Smooth muscle cell of the brain vasculature (primary cell): ENCODE measurements at regions not wholly inside any gene's neighbourhood (a gene's known extent, or its start where the extent isn't known, plus 50 kb on each side); places are given as distances from the start of the nearest gene placed in this dataset.

Experiments used
- DNase-seq: peaks from one replicate; pipeline ENCODE4 v3.0.0-alpha.2; 2012; ENCODE audit warnings: low read depth, low spot score

DNA sequence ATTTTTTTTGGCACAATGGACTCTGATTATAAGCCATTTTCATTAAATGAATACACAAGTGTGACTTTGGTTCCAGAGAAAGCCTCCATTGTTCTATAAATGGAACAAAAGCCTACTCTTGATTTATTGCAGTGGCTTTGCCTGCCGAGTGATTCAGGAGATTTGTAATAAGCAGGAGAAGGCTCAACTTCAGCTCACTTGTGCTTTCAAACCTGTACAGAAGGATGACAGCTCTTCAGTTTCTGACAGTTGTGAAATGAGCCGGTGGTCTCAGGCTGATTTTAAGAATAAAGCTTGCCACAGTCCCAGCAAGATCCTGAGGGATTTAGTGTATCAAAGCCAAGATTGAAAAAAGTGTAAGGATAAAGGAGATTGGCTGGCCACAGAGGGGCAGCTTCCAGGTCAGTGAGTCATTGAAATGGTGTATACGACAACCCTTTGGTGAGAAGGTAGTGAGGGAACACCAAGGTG, 438.8 kb upstream of the TGFBR2 start:
- no peak for DNase-seq

- DNase-seq, result no peak
Observed at GRCh38 chr3:30169487-30169886, 436.9 kb upstream of the TGFBR2 start.

DNA sequence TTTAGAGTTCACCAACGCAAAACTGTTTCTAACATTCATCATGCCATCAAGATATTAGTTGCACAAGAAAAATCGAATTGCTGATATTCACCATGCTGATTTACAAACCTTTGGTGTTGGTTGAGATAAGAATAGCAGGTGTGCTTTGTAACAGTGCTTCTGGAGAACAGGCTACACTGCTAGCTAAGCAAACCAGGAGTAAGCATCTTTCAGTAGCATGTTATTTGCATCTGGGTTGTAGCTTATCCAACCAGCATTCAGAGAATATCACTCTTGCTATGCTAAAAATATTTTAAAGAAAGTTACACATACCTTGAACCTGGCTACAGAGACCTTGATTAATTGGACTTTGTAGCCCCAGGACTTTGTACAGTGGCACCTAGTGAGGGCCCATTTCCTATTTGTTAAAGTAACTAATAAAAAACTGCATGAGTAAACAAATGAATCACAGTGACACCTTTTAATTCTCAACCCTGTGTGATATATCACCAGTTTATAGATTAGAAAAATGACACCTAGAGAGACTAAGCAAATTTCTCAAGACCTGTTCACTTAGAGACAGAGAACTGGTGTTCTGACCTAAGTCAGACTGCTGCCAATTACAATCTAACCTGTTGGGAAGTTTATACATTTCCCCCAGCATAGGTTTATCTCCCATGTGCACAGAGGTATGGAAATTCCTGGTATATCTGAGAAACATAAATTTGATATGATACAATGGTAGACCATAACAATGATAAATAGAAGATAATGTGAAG, 435.5 kb upstream of the TGFBR2 start:
- DNase-seq, result no peak

- no peak for DNase-seq
Observed at GRCh38 chr3:30174357-30174756, 432.0 kb upstream of the TGFBR2 start.

GRCh38 chr3:30180310-30181177, 425.9 kb upstream of the TGFBR2 start:
- no peak for DNase-seq

GRCh38 chr3:30181178-30181465, 425.3 kb upstream of the TGFBR2 start:
- no peak for DNase-seq

- DNase-seq, result no peak
Observed at GRCh38 chr3:30181581-30181980, 424.8 kb upstream of the TGFBR2 start.

DNA sequence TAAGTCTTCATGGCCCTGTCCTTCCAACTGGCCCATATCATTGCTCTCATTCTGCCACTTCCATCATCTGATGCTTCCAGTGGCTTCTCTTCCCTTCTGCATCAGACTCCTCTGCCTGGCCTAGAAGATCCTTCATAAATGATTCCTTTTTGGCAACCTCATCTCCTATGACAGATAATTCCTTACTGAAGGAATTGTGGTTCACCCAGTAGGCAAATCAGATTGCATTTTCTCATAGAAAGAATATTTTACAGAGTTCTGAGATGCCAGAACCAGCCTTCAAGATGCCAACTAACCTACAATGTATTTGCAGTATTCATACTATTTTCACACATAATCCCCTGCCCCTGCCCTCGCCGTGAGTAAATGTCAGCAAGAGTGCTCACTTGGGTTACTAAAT, 423.0 kb upstream of the TGFBR2 start:
- DNase-seq, result no peak

- no peak for DNase-seq
Observed at GRCh38 chr3:30184091-30184810, 422.1 kb upstream of the TGFBR2 start.

DNA sequence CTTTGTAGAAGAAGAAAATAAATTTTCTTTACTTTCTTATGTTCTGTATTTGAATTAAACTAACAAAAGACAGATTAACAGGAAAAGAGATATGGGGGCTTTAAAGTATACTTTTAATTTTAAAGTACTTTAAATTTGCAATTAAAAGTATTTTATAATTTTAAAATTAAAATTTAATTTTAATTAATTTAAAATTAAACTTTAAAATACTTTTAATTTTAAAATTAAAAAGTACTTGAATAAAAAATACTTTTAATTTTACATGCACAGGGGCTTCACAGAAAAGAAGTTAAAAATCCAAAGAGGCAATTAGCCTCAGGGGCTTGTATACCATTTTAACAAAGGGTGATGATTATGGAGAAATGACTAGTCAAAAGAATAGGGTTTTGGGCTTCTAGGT, 420.5 kb upstream of the TGFBR2 start:
- DNase-seq, result no peak

DNA sequence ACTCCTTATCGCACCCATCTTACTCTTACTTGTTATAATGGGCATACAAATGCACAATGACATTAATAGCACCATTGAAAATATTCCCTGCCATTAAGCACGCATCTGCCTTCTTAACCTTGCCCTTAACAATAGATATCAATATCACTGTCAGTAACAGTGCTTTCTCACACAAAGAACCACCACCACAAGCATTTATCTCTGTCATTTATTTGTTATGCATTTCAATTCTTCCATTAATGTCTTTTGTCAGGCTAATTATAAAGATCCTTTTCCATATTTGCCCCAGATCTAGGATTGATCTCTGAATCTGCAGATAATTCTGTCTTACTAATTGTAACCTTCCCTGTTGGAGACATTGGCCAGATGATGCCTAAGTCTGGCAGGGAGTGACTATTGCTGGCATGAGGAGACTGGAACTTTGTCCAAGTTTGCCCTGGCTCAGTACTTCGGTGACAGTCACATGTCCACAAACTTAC, 419.6 kb upstream of the TGFBR2 start:
- DNase-seq, result no peak

GRCh38 chr3:30187366-30187765, 419.0 kb upstream of the TGFBR2 start:
- DNase-seq, result no peak

GRCh38 chr3:30188713-30189112, 417.7 kb upstream of the TGFBR2 start:
- no peak for DNase-seq

GRCh38 chr3:30189900-30190299, 416.5 kb upstream of the TGFBR2 start:
- DNase-seq, result no peak

DNA sequence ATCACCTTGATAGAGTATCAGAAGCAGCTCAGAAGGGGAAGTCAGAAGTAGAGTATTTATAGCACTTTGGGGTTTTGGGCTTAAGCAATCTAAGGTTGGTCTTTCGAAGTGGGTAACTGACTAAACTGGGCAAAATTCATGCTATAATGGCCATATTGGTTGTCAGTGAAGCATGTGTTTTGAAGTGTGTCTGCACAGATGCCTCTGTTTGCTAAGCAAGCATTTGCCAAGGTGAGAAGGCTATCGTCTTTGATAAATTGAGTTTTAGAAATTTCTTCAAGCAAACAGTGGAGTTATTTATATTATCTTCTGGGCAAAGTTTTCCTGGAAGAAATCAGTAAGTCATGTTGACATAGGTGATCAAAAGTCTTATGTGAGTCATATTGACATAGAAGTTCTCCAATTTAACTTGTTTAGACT, 412.8 kb upstream of the TGFBR2 start:
- no peak for DNase-seq

DNA sequence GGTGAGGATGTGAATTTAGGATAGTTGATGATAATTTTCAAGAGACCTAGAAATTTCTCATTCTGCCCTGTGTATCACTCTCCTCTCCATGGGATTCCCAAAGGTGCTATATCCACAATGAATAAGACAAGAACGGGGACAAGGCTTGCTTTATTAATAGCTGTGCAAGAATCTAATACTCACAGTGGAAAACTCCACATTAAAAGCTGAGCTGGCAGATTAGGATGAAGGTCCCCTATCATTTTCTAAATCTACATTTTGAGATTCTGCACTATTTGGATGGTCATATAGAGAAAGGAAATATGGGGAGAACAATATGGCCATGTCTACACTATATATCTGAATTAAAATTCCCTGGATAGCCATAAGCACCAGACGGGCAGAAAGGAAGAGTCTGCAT, 411.0 kb upstream of the TGFBR2 start:
- DNase-seq, result no peak

DNA sequence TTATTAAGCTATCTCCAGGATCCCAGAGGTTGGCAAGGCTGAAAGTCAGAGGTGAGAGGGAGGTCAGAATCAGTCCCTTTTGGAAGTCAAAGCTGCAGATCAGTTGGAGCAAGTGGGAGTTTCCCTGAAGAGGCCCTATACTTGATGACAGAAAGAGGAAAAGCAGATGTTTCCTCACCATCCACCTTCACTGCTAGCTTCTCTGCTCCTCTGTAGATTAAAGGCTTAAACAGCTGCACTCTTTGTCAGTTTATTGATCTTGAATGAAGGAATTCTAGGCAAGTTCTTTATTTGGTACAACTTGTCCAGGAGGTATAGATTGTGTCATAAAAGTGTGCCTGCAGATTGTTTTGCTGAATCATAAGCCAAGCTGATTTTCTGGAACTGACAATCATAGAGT, 408.2 kb upstream of the TGFBR2 start:
- DNase-seq, result no peak

- no peak for DNase-seq
Observed at GRCh38 chr3:30199096-30199759, 407.2 kb upstream of the TGFBR2 start.

DNA sequence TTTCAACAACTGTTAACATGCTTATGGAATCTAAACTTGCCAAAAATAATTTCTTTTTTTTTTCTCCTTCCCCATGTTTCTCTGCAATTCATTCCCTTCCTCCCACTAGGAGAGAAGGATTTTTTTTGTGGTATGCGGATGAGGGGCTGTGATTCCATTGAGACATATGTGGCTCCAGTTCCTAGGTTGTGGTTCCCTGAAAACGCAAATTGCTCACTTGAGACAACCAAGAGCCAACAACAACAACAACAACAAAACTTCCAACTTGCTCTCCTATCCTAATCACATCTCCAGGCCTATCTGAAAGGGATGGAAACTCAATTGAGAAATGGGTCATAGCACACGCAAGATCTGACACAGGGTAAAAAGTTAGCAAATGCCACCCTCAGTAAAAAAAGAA, 406.5 kb upstream of the TGFBR2 start:
- DNase-seq, result no peak

DNA sequence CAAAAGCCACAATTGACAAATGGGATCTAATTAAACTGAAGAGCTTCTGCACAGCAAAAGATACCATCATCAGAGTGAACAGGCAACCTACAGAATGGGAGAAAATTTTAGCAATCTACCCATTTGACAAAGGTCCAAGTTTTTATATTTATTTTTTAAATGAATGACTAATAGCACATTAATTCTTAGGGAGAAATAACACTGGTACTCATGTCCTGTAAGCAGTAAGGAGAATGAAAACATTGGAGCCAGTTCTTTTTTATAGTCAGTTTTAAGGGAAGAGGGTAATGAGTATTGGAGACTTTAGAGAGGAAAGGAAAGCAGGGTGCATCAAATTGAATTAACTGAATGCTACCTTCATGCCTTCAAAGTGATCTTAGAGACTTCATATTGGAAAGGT, 404.7 kb upstream of the TGFBR2 start:
- DNase-seq, result no peak

DNA sequence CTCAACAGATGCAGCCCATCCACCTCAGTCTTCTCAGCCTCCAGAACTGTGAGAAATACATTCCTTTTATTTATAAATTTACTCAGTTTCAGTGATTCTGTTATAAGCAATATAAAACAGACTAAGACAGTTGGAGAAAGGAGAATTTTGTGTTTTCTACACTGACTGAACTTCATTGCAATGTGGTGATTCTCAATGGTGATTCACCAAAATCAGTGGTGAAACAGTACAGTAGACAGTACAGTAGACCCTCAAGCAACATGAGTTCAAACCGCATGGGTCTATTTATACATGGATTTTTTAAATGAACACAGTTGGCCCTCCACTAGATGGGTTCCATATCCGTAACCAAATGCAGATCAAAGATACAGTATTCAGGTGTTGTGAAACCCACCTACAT, 403.1 kb upstream of the TGFBR2 start:
- DNase-seq, result no peak

GRCh38 chr3:30204126-30204525, 402.3 kb upstream of the TGFBR2 start:
- DNase-seq, result no peak
